ENCODE measurements at regions not wholly inside any gene's neighbourhood (a gene's known extent, or its start where the extent isn't known, plus 50 kb on each side); places are given as distances from the start of the nearest gene placed in this dataset.
"Not testable (repeated sequence)": the region's sequence is repeated elsewhere in the genome, so short reads cannot be mapped to it uniquely, and the experiment has no call there.

GRCh38 chr1:25171013-25171412 is 61.3 kb downstream of the SYF2 start:
- DNase-seq: not testable (repeated sequence)

- DNase-seq: no peak
Measured at GRCh38 chr1:25170439-25170838, 61.9 kb downstream of the SYF2 start.

- no peak for DNase-seq
Measured at GRCh38 chr1:25169610-25170009, 62.7 kb downstream of the SYF2 start.

DNA sequence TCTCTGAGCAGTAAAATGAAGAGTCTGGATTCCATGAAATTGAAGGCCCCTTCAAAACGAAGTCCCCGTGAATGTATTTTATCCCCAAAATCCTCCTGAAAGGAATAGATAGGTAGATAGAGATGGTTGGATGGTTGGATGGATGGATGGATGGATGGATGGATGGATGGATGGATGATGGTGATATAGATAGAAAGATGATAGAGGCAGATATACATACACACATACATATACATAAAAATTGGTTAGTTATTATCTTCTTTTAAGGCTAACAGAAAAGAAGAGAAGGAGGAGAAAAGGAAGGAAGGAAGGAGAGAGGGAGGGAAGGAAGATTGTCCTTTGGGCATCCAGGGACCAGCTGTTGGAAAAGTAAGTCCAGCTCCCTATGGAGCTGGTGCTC is 63.1 kb downstream of the SYF2 start:
- DNase-seq: no peak

DNA sequence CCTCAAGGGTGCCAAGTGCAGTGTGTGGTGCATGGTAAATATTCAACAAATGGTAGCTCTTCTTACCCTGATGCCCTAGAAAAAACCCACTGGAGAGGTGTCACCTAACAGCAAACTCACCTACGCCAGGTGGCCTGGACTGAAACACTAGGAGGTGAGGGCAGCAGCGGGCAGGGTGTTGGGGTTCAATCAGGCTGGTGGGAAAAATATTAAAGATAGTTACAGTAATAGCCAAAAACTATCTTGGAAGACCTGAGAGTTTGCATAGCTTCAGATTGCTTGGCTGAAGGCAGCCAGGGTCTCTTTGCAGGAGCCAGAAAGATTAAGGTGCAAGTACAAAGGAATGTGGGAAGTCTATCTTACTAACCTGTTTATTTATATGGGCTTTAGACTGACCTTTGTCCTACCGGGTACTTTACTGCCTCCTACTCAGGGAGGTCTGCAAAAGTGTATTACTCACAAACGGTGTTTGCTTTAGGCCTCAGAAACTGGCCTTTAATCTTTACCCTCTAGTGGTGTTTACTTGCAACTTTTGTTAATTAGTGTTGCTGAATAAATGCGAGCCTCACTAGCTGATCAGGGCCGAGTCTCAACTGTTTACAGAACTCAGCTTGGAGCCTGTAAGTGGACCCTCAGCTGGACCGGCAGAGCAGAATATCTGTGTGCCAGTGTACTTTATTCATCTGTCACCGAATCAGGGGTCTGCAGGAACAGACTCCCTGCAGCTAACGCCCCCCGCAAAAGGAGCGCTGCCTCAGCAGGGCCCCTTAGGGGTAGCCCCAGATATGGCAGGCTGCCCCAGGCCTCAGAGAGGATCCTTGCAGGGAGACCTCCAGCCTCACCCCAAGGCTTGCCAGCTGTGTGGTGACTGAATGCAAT is 63.9 kb downstream of the SYF2 start:
- DNase-seq: no peak

DNA sequence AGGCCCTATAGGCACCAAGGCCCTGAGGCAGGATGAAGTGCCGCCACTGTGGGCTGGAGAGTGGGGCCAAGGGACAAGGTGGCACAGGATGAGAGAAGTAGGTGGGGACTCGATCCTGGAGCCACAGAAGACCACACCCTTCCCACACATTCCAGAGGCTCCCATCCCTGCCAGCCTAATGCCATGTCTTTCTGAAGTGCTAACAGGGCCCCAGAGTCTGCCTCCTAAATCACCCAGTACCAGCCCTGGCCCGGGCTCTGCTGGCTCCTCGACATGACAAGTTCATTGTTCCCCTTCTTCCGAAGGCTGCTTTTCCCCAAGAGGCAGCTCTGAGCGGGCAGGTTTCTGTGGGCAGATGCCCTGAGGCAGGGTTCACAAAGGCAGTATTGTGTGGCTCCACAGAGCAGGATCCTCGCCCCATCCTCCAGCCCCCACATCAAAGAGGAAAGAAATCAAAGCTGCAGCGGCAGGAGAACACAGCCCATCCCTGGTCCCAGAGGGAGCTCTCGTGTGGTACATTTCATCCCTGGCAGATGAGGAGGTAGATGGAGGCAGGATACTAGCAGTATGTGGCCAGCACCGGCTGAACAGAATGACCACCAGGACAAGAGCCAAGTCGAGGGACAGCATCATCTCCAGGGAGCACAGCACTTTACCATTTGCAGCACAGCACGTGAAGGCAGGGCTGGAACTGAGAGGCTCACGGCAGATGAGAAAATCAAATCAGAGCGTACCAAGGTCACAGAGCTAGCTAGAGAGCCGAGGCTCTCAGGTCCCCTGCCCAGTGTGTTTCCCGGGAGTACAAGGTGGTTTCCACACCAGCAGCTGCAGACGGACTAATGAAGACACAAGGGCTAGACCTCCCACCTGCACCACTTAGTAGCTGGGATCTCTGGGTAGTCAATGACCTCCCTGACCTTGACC is 64.8 kb downstream of the SYF2 start:
- no peak for DNase-seq

DNA sequence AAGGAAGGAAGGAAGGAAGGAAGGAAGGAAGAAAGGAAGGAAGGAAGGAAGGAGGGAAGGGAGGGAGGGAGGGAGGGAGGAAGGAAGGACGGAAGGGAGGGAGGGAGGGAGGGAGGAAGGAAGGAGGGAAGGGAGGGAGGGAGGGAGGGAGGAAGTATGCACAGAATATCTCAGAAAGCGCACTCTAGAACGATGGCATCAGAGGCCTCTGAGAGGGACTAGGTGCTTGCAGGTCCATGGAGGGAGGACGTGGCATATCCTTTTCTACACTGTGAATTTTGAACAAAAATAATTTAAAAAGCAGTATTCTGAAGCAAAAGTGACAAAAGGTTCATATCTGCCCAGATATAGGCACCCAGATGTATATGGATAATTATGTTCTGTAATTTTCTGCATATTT is 65.5 kb downstream of the SYF2 start:
- no peak for DNase-seq

DNA sequence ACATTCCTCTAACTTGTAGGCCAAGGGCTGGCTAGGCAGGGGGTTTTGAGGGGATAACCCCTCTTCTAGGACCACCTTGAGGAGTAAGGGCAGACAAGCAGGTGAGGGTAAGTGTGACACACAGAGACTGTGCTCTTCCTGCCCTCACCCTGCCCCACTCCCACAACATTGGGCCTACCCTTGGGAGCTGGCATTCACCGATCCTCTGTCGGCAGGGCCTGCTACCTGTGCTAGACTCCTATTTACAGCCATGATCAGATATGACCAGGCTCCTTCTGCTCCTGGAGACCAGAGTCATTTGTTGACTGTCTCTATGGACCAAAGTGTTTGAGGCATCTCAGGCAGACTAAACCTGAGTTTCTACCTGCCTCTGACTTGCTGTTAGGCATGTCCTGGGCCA is 68.3 kb downstream of the SYF2 start:
- DNase-seq: no peak

GRCh38 chr1:25161981-25162380 is 70.3 kb downstream of the SYF2 start:
- no peak for DNase-seq

GRCh38 chr1:25157846-25158245 is 74.5 kb downstream of the SYF2 start:
- DNase-seq: no peak

DNA sequence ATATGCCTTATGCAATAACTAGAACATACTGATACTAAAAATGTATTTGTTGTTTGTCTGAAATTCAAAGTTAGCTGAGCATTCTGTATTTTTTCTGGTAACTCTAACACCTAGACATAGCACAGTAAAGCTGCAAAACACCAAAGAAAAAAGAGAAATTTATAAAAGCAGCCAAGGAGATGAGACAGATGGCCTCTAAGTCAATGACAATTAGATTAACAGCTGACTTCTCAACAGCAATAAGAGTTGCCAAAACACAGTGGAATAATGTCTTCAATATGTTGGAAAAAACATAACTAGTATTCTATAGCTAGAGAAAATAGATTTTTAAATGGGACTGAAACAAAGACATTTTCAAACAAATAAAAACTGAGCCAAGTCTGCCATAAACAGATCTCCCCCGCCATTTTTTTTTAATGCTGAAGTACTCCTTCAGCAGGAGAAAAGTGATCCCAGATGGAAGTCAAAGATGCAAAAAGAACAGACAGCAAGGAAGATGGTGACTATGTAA is 81.3 kb downstream of the SYF2 start:
- no peak for DNase-seq

GRCh38 chr1:25148673-25149300 is 83.5 kb downstream of the SYF2 start:
- DNase-seq: peak; percentile 53 to 79 (median 72)

- peak; percentile 9 to 32 (median 24) for DNase-seq
Measured at GRCh38 chr1:25146451-25146855, 85.8 kb downstream of the SYF2 start.

DNA sequence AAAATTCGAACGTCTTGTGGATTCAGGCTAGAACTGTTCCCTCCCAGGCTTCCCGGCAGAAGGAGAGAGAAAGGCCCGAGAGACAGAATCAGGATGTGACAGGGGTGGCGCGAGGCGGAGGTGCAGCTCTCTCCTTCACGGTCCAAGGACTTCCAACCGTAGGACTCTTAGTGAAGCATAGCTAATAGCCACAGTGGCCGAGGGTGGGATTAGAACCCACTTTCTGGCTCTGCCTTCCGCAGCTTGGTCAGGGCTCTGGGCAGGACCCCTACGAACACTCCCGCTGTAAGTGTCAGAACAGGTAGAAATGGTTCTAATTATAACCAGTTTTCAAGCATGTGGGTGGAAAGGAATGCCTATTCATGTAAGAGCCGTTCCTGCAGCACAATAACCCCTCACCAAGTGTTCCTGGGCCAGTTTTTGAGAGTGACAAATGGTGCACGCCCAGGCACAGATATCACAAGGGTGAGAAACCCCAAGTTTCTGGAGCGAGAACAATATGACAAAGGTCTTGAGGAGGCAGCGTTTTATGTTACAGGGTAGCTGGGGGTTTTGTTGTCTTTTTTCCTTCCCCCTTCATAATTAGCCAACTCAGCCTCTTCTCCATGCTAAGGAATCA is 86.4 kb downstream of the SYF2 start:
- no peak for DNase-seq

DNA sequence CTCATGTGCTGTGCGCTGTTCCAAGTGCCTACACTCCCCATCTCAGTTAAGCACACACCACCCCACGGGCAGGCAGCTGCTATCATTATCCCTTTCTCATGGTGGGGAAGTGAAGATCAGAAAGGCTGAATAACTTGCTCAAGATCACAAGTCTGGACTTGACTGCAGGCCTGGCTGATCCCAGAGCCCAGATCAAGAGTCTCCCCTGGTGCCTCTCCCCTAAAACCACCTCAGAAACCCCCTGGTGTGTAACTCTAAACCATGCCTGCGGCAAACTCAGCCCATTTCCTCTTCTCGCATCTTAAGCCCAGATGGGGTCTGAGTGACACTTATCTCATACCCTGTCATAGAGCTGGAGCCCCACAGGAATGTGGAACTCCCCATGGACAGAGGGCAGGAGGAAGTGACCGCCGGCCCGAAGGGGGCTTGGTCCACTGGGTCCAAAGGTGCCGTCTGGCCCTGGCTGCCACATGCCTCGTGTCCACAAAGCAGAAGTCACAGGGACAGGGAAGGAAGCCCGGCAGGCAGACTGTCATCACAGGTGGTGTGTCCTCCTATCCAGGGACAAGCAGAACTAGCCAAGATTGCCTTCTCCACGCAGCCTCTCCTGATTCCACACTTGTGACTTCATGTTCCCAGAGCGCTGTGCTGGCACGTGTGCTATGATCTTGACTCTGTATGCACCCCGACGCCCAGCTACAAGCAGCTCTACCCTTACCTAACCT is 92.1 kb downstream of the SYF2 start:
- peak; percentile 71 to 86 (median 80) for DNase-seq

DNA sequence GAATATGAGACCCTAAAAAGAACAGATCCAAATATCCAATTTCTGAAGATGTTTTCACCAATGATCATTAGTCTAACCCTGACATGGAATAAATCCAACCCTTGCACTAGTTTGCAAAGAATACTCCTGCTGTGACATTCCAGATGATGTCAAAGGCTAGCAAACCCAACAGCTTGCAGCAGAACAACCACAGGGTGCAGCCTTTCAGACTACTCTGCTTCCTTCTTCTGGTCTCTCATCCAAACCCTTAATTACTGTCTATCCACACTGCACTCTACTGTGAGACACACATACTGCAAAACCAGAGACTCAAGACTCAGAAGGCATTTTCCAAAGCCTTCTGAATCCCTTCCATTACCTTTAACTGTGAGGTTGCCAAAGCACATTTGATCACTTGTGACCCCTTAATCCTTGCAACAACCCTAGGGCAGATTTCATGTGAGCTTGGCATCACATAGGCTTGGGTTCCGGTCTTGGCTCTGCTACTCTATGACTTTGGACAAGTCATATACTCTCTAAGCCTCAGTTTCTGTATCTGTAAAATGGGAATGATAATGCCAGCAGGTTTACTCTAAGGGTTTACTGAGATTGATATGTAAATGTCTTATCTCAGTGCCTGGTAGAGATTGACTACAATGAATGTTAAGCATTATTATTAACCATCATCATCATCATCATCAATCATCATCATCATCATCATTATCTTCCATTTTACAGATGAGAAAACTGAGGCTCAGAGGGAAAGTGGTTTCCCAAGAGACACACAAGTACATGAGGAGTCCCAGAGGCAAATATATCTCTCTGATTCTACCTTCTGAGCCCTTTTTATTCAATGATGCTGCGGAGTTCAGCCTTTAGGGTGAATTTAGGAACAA is 94.5 kb downstream of the SYF2 start:
- DNase-seq: no peak

- no peak for DNase-seq
Measured at GRCh38 chr1:25137106-25137505, 95.2 kb downstream of the SYF2 start.

GRCh38 chr1:25135909-25136308 is 96.4 kb downstream of the SYF2 start:
- DNase-seq: no peak

GRCh38 chr1:25134801-25135461 is 97.4 kb downstream of the SYF2 start:
- DNase-seq: no peak

GRCh38 chr1:25134307-25134706 is 98.0 kb downstream of the SYF2 start:
- no peak for DNase-seq
